ENCODE measurements at regions not wholly inside any gene's neighbourhood (a gene's known extent, or its start where the extent isn't known, plus 50 kb on each side); places are given as distances from the start of the nearest gene placed in this dataset.

GRCh38 chr11:23123753-23124152 is 263.5 kb upstream of the CCDC179 start:
- FAIRE-seq = no peak
- no peak for TF ChIP-seq POLR2AphosphoS5 (IDR thresholded peaks at IDR 0.05; ENCODE audit: low read depth, low read length)
- no peak for TF ChIP-seq SPI1 (IDR thresholded peaks at IDR 0.05; ENCODE audit: low read depth, low read length)
- TF ChIP-seq PAX5 (IDR thresholded peaks at IDR 0.05; ENCODE audit: insufficient read depth, low read length, severe bottlenecking) = no peak
- TF ChIP-seq POLR2A (IDR thresholded peaks at IDR 0.05; ENCODE audit: low read depth, low read length) = no peak
- TF ChIP-seq TAF1 (IDR thresholded peaks at IDR 0.05; ENCODE audit: low read depth, low read length) = no peak
- no peak for TF ChIP-seq POU2F2 (IDR thresholded peaks at IDR 0.05; ENCODE audit: low read depth, low read length)
- no peak for DNase-seq (ENCODE audit: insufficient read length, low spot score)

DNA sequence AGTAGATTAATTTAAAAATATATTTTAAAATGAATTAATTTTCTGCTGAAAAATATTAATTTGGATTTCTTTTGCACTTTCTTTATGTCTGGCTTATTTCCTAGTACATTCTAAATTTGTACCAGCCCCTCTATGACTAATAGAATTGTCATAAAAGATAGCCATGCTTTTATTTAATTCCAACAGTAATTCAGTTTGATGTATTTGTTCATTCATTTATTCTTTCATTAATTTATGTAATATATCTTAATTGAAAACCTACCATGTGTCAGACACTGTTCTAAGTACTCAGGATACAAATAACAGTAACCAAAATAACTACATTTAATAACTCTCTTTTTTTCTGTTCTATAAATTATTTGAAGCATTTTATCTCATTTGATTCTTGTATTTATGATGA is 264.0 kb upstream of the CCDC179 start:
- DNase-seq (ENCODE audit: insufficient read length, low spot score) (no peak), FAIRE-seq (no peak)
- no peak for TF ChIP-seq SPI1 (IDR thresholded peaks at IDR 0.05; ENCODE audit: low read depth, low read length)
- no peak for TF ChIP-seq PAX5 (IDR thresholded peaks at IDR 0.05; ENCODE audit: insufficient read depth, low read length, severe bottlenecking)

DNA sequence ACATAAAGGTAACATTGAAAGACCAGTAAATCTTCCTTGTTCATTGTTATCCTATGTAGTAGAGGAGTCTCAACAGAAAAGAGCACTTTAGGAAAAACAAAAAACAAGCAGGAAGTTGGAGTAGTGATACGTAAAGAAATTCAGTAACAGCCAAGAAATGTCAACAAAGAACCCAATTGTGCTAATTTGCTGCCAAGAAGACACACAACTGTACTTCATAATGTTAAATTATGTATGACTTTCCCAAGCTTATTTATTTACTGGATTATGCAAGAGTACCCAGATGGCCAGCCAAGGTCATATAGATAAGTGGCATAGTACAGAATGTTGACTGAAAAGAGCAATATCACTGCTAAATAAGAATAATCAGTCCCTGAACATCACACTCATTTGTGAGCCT is 264.7 kb upstream of the CCDC179 start:
- TF ChIP-seq SPI1 (IDR thresholded peaks at IDR 0.05; ENCODE audit: low read depth, low read length) (no peak), POLR2A (IDR thresholded peaks at IDR 0.05; ENCODE audit: low read depth, low read length) (no peak)
- FAIRE-seq = no peak
- DNase-seq (ENCODE audit: insufficient read length, low spot score) = no peak

GRCh38 chr11:23127706-23128105 is 267.4 kb upstream of the CCDC179 start:
- DNase-seq (ENCODE audit: insufficient read length, low spot score) = no peak
- no peak for FAIRE-seq
- TF ChIP-seq SPI1 (IDR thresholded peaks at IDR 0.05; ENCODE audit: low read depth, low read length) = no peak
- no peak for TF ChIP-seq POLR2A (IDR thresholded peaks at IDR 0.05; ENCODE audit: low read depth, low read length)
- TF ChIP-seq TAF1 (IDR thresholded peaks at IDR 0.05; ENCODE audit: low read depth, low read length) = no peak
- TF ChIP-seq POLR2AphosphoS5 (IDR thresholded peaks at IDR 0.05; ENCODE audit: low read depth, low read length) = no peak
- TF ChIP-seq PAX5 (IDR thresholded peaks at IDR 0.05; ENCODE audit: insufficient read depth, low read length, severe bottlenecking) = no peak
- TF ChIP-seq POU2F2 (IDR thresholded peaks at IDR 0.05; ENCODE audit: low read depth, low read length) = no peak

- TF ChIP-seq PAX5 (IDR thresholded peaks at IDR 0.05; ENCODE audit: insufficient read depth, low read length, severe bottlenecking) = no peak
- TF ChIP-seq POU2F2 (IDR thresholded peaks at IDR 0.05; ENCODE audit: low read depth, low read length) = no peak
- TF ChIP-seq POLR2A (IDR thresholded peaks at IDR 0.05; ENCODE audit: low read depth, low read length) = no peak
- TF ChIP-seq SPI1 (IDR thresholded peaks at IDR 0.05; ENCODE audit: low read depth, low read length) = no peak
- no peak for TF ChIP-seq POLR2AphosphoS5 (IDR thresholded peaks at IDR 0.05; ENCODE audit: low read depth, low read length)
- no peak for TF ChIP-seq TAF1 (IDR thresholded peaks at IDR 0.05; ENCODE audit: low read depth, low read length)
- no peak for FAIRE-seq
- DNase-seq (ENCODE audit: insufficient read length, low spot score) = no peak
Measured at GRCh38 chr11:23134627-23135026, 274.4 kb upstream of the CCDC179 start.

DNA sequence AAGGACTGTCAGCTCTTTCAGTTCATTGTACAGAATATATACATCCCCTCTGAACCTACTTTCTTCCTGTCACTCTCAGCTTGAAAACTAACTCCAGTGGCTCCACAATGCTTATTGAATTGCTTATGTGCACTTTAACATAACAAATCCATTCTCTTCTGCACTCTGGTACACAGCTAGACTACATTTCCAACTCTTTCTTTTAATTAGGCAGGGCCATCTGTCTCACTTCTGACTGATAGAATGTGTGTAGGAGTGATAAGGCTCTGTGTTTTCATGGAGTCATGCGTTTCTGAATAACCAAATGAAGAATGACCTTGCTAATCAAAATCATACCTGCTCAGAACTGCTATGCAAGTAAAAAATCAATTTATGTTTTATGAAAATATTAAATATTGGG is 278.5 kb upstream of the CCDC179 start:
- FAIRE-seq (no peak), DNase-seq (ENCODE audit: insufficient read length, low spot score) (no peak)
- TF ChIP-seq POLR2AphosphoS5 (IDR thresholded peaks at IDR 0.05; ENCODE audit: low read depth, low read length) (no peak), POU2F2 (IDR thresholded peaks at IDR 0.05; ENCODE audit: low read depth, low read length) (no peak), PAX5 (IDR thresholded peaks at IDR 0.05; ENCODE audit: insufficient read depth, low read length, severe bottlenecking) (no peak), POLR2A (IDR thresholded peaks at IDR 0.05; ENCODE audit: low read depth, low read length) (no peak), SPI1 (IDR thresholded peaks at IDR 0.05; ENCODE audit: low read depth, low read length) (no peak), TAF1 (IDR thresholded peaks at IDR 0.05; ENCODE audit: low read depth, low read length) (no peak)

DNA sequence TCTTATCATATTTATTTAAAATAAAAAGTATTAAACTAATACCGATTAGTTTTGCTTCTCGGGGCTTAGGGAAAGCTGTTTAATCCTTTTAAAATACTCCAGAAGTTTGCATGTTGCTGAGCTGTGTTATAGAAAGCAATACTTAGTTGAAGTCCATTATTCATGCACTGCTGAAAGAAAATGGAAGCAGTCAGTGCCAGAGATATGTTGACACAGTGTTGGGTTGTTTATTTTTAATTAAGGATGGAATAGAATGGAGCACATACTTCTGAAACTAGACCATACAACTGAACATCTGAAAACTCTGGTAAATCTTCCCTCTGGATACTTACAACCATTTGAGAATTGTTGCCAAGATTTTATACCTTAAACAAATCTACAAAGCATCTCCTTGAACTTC is 282.7 kb upstream of the CCDC179 start:
- TF ChIP-seq TAF1 (IDR thresholded peaks at IDR 0.05; ENCODE audit: low read depth, low read length) = no peak
- TF ChIP-seq POLR2AphosphoS5 (IDR thresholded peaks at IDR 0.05; ENCODE audit: low read depth, low read length) = no peak
- TF ChIP-seq PAX5 (IDR thresholded peaks at IDR 0.05; ENCODE audit: insufficient read depth, low read length, severe bottlenecking) = no peak
- TF ChIP-seq POLR2A (IDR thresholded peaks at IDR 0.05; ENCODE audit: low read depth, low read length) = no peak
- TF ChIP-seq POU2F2 (IDR thresholded peaks at IDR 0.05; ENCODE audit: low read depth, low read length) = no peak
- no peak for TF ChIP-seq SPI1 (IDR thresholded peaks at IDR 0.05; ENCODE audit: low read depth, low read length)
- no peak for DNase-seq (ENCODE audit: insufficient read length, low spot score)
- no peak for FAIRE-seq

GRCh38 chr11:23151819-23152218 is 291.5 kb upstream of the CCDC179 start:
- FAIRE-seq (no peak), DNase-seq (ENCODE audit: insufficient read length, low spot score) (no peak)
- TF ChIP-seq PAX5 (IDR thresholded peaks at IDR 0.05; ENCODE audit: insufficient read depth, low read length, severe bottlenecking) = no peak
- TF ChIP-seq POLR2A (IDR thresholded peaks at IDR 0.05; ENCODE audit: low read depth, low read length) = no peak
- TF ChIP-seq POLR2AphosphoS5 (IDR thresholded peaks at IDR 0.05; ENCODE audit: low read depth, low read length) = no peak
- TF ChIP-seq POU2F2 (IDR thresholded peaks at IDR 0.05; ENCODE audit: low read depth, low read length) = no peak
- no peak for TF ChIP-seq TAF1 (IDR thresholded peaks at IDR 0.05; ENCODE audit: low read depth, low read length)
- no peak for TF ChIP-seq SPI1 (IDR thresholded peaks at IDR 0.05; ENCODE audit: low read depth, low read length)

DNA sequence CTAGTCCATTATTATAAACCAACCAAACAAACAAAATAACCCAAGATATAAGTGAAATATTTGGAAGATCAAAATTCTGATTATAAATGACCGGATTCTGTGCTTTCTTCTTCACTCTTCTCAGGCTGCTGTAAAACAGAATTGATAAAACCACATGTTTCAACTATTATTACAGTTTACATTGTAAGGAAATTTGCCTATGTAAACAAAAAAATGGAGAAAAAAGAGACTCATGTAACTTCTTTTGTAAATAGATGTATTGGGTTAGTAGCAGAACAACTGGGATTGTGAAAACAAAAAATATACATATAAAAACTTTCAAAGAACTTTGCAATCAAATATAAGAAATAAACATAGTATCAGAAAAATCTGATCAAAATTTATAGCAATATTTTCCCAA is 295.2 kb upstream of the CCDC179 start:
- FAIRE-seq (no peak), DNase-seq (ENCODE audit: insufficient read length, low spot score) (no peak)
- no peak for TF ChIP-seq PAX5 (IDR thresholded peaks at IDR 0.05; ENCODE audit: insufficient read depth, low read length, severe bottlenecking)
- TF ChIP-seq POLR2AphosphoS5 (IDR thresholded peaks at IDR 0.05; ENCODE audit: low read depth, low read length) = no peak
- TF ChIP-seq POU2F2 (IDR thresholded peaks at IDR 0.05; ENCODE audit: low read depth, low read length) = no peak
- TF ChIP-seq SPI1 (IDR thresholded peaks at IDR 0.05; ENCODE audit: low read depth, low read length) = no peak
- TF ChIP-seq TAF1 (IDR thresholded peaks at IDR 0.05; ENCODE audit: low read depth, low read length) = no peak
- TF ChIP-seq POLR2A (IDR thresholded peaks at IDR 0.05; ENCODE audit: low read depth, low read length) = no peak

- DNase-seq (ENCODE audit: insufficient read length, low spot score) (no peak), FAIRE-seq (no peak)
- TF ChIP-seq POU2F2 (IDR thresholded peaks at IDR 0.05; ENCODE audit: low read depth, low read length) = no peak
- no peak for TF ChIP-seq POLR2AphosphoS5 (IDR thresholded peaks at IDR 0.05; ENCODE audit: low read depth, low read length)
- no peak for TF ChIP-seq POLR2A (IDR thresholded peaks at IDR 0.05; ENCODE audit: low read depth, low read length)
- TF ChIP-seq PAX5 (IDR thresholded peaks at IDR 0.05; ENCODE audit: insufficient read depth, low read length, severe bottlenecking) = no peak
- no peak for TF ChIP-seq TAF1 (IDR thresholded peaks at IDR 0.05; ENCODE audit: low read depth, low read length)
- no peak for TF ChIP-seq SPI1 (IDR thresholded peaks at IDR 0.05; ENCODE audit: low read depth, low read length)
Measured at GRCh38 chr11:23164022-23164421, 303.7 kb upstream of the CCDC179 start.
